Stimulated activated CD4-positive, alpha-beta T cell treated with anti-CD3 and anti-CD28 coated beads, Interleukin-1b, Interleukin-23, amount 100 ng/mL, for 4 hours (primary cell): ENCODE measurements at regions not wholly inside any gene's neighbourhood (a gene's known extent, or its start where the extent isn't known, plus 50 kb on each side); places are given as distances from the start of the nearest gene placed in this dataset.
"Not testable (repeated sequence)": the region's sequence is repeated elsewhere in the genome, so short reads cannot be mapped to it uniquely, and the experiment has no call there.

Experiments used
- DNase-seq, 2 donors: peaks; one replicate each; pipeline ENCODE4 v3.0.0-alpha.2; 2020; ENCODE audit warnings: low read depth in 2 of 2

- no peak for DNase-seq
Measured at GRCh38 chr5:87752362-87752761, 339.6 kb upstream of the CCNH start.

GRCh38 chr5:87751824-87752223 is 339.1 kb upstream of the CCNH start:
- DNase-seq, result no peak

- no peak for DNase-seq
Measured at GRCh38 chr5:87746891-87747377, 334.2 kb upstream of the CCNH start.

GRCh38 chr5:87746341-87746740 is 333.6 kb upstream of the CCNH start:
- no peak for DNase-seq

- DNase-seq, result no peak
Measured at GRCh38 chr5:87741881-87742280, 329.2 kb upstream of the CCNH start.

- DNase-seq, result no peak
Measured at GRCh38 chr5:87735923-87736322, 323.2 kb upstream of the CCNH start.

- no peak for DNase-seq
Measured at GRCh38 chr5:87733897-87734296, 321.2 kb upstream of the CCNH start.

GRCh38 chr5:87732875-87733768 is 320.4 kb upstream of the CCNH start:
- no peak for DNase-seq

- no peak for DNase-seq
Measured at GRCh38 chr5:87729781-87730180, 317.1 kb upstream of the CCNH start.

GRCh38 chr5:87722286-87722685 is 309.6 kb upstream of the CCNH start:
- no peak for DNase-seq

GRCh38 chr5:87718224-87718925 is 305.6 kb upstream of the CCNH start:
- not testable (repeated sequence) for DNase-seq

GRCh38 chr5:87717761-87718160 is 305.0 kb upstream of the CCNH start:
- no peak for DNase-seq

- no peak for DNase-seq
Measured at GRCh38 chr5:87705876-87706275, 293.1 kb upstream of the CCNH start.

GRCh38 chr5:87686975-87687374 is 274.2 kb upstream of the CCNH start:
- no peak for DNase-seq

- DNase-seq, result no peak
Measured at GRCh38 chr5:87686018-87686417, 273.3 kb upstream of the CCNH start.

GRCh38 chr5:87674235-87674634 is 261.5 kb upstream of the CCNH start:
- no peak for DNase-seq

GRCh38 chr5:87671146-87671545 is 258.4 kb upstream of the CCNH start:
- no peak for DNase-seq

GRCh38 chr5:87665166-87665565 is 252.4 kb upstream of the CCNH start:
- DNase-seq, result no peak

- no peak for DNase-seq
Measured at GRCh38 chr5:87661784-87662566, 249.2 kb upstream of the CCNH start.

GRCh38 chr5:87653242-87653641 is 240.5 kb upstream of the CCNH start:
- no peak for DNase-seq

GRCh38 chr5:87650284-87650683 is 237.6 kb upstream of the CCNH start:
- DNase-seq, result no peak

GRCh38 chr5:87649455-87649854 is 236.7 kb upstream of the CCNH start:
- DNase-seq, result no peak
